Large intestine (tissue), 3 donors: ENCODE measurements at regions not wholly inside any gene's neighbourhood (a gene's known extent, or its start where the extent isn't known, plus 50 kb on each side); places are given as distances from the start of the nearest gene placed in this dataset.

Experiments used
- DNase-seq, 2 donors: peaks; one replicate each; pipeline versions ENCODE4 v3.0.0 to v3.0.0-alpha.2; 2013
- H3K27ac ChIP-seq: one replicate; pipeline ENCODE4 v1.5.1; 2013; ENCODE audit warnings: low read length
- H3K27me3 ChIP-seq: 2 replicates; pipeline ENCODE4 v1.6.1; 2013; ENCODE audit warnings: low read length; ENCODE audit not compliant: control insufficient read depth, insufficient read depth
- H3K36me3 ChIP-seq: 2 replicates; pipeline ENCODE4 v1.6.1; 2013; ENCODE audit warnings: low read length; ENCODE audit not compliant: control insufficient read depth, insufficient read depth
- H3K4me1 ChIP-seq: one replicate; pipeline ENCODE4 v1.6.1; 2013; ENCODE audit warnings: low read length; ENCODE audit not compliant: control insufficient read depth, insufficient read depth
- H3K4me3 ChIP-seq: one replicate; pipeline ENCODE4 v1.5.1; 2013; ENCODE audit warnings: low read length
- H3K9me3 ChIP-seq: one replicate; pipeline ENCODE4 v1.6.1; 2013; ENCODE audit warnings: mild to moderate bottlenecking, low read depth, low read length, moderate library complexity; ENCODE audit not compliant: control insufficient read depth
- WGBS: methylation state at CpG from one replicate; pipeline ENCODE4 v1.1.5; 2013; ENCODE audit warnings: low lambda C conversion rate; ENCODE audit not compliant: insufficient coverage; 5-methylcytosine and 5-hydroxymethylcytosine counted together

DNA sequence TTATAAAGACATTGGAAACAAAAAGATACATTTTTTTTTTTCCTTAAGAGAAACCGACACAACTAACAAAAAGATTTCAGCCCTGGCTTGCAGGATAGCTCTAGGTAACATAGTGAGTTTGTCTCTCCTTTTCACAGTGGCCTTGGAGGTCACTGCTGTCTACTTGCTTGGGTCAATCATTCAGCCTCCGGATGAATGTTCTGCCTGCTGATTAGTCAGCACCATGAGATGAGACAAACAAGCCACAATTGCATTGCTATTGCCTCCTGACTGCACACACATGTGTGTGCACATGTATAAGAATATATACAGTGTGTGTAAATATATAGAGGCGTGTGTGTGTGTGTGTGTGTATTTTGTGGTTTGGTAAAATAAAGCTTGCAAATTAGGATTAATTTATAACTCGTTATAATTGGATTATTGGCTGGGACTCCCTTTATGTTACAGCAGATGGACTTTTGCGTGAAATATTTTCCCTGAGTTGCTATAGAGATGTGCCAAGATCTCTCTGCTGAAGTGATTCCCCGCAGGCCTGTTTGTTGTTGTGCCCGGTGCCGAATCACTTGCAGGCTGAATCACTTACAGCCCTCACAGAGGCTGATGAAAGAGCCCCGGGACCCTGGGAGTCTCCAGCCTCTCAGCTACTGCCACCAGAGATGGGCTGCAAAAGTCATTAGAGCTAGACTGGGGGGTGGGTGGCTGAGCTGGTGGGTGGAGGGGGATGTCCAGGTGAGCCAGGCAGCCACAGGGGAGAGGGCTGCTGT lies 161.2 kb downstream of the FGF18 start:
- WGBS, result 80% methylated on average over 1 of the region's 9 CpGs
- H3K27ac ChIP-seq, result no peak overlapping the region
- H3K36me3 ChIP-seq, result no peaks in the 10 kb centered on the region
- H3K4me1 ChIP-seq, result no peaks in the 10 kb centered on the region
- peaks cover 3% of the 10 kb centered on the region for H3K27me3 ChIP-seq
- DNase-seq, result no peak
- H3K9me3 ChIP-seq, result no peaks in the 10 kb centered on the region
- H3K4me3 ChIP-seq, result no peak overlapping the region

DNA sequence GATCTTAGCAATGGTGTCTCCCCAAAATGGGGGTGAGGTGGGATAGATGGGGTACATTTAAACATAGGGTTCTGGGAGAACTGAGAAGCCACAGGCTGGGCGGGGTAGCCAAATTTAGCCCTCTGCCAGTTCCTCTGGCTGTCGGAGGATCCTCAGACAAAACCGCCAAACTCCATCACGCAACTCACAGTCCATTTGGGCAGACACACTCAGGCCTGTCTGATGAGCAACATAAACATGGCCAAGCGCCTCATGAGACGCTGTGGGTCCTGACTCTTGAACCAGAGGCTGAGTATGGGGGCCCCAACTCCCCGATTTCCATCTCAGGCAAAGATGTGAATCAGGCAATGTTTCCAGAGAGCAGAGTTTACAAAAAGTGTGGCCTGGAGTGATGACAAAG lies 162.3 kb downstream of the FGF18 start:
- H3K4me3 ChIP-seq, result no peak overlapping the region
- H3K27ac ChIP-seq, result no peak overlapping the region
- no CpG with 5 or more reads among the region's 7 CpGs for WGBS
- DNase-seq, result no peak
- H3K36me3 ChIP-seq, result no peaks in the 10 kb centered on the region
- no peaks in the 10 kb centered on the region for H3K9me3 ChIP-seq
- peaks cover 5% of the 10 kb centered on the region for H3K27me3 ChIP-seq
- no peaks in the 10 kb centered on the region for H3K4me1 ChIP-seq

DNA sequence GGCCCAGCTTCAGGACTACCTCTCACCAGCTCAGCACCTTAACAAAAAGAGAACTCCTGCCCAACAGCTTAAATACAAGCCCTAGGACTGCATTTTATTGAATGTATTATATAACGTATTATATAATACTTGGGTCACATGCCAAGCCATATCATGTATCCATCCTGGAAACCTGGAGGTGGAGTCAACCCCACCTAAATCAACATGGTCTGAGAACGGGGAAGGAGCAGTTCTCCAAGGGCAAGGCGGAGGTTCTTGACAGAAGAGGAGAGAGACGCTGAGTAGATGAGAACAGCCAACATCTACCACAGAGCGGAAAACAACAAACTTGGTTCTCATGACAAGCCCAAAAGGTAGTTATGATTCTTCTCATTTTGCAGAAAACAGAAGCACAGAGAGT lies 163.4 kb downstream of the FGF18 start:
- H3K36me3 ChIP-seq, result no peaks in the 10 kb centered on the region
- peaks cover 5% of the 10 kb centered on the region for H3K27me3 ChIP-seq
- no peaks in the 10 kb centered on the region for H3K4me1 ChIP-seq
- no peak overlapping the region for H3K27ac ChIP-seq
- H3K4me3 ChIP-seq, result no peak overlapping the region
- 100% methylated on average over 2 of the region's 5 CpGs for WGBS
- H3K9me3 ChIP-seq, result no peaks in the 10 kb centered on the region
- DNase-seq, result no peak

DNA sequence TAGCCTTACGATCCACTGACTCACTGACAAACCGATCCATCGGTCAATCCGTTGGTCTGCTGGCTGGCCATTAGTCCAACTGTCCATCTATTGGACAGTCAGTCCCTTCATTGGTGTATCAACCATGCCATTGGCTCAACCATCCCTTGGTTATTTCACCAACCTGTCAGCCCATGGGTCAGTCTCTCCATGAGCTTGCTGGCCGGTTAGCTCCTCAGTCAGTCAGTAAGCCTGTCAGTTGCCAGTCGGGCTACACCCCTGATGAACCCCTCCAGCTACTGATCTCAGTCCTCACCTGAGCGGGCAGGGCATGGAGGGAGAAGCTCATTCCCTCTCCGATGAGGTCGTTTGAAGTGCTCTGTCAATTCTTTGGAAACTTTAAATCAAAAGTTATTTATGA lies 166.5 kb downstream of the FGF18 start:
- H3K4me1 ChIP-seq, result no peaks in the 10 kb centered on the region
- H3K9me3 ChIP-seq, result no peaks in the 10 kb centered on the region
- no peak overlapping the region for H3K27ac ChIP-seq
- peaks cover 17% of the 10 kb centered on the region for H3K27me3 ChIP-seq
- no peak for DNase-seq
- H3K4me3 ChIP-seq, result no peak overlapping the region
- no CpG with 5 or more reads among the region's 9 CpGs for WGBS
- H3K36me3 ChIP-seq, result no peaks in the 10 kb centered on the region

DNA sequence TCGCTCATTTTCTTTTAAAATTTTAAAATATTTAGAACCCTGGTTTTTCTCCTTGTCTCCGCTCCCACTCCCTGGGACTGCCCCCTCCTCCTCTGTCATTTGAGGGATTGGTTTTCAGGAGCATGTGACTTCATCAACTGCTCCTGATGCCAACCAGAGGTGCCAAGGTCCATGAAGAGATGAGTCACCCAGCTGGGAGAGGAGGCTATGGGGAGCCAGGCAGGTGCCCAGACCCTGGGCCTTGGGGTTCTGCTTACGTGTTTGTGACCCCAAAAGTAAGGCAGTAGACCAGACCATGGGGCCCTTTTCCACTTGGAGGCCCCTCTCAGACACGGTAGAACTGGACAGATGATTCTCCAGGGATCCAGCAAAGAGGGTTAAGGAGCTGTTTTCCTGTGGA lies 167.0 kb downstream of the FGF18 start:
- H3K4me3 ChIP-seq, result no peak overlapping the region
- WGBS, result 100% methylated on average over 2 of the region's 4 CpGs
- no peaks in the 10 kb centered on the region for H3K9me3 ChIP-seq
- H3K27me3 ChIP-seq, result peaks cover 19% of the 10 kb centered on the region
- H3K36me3 ChIP-seq, result no peaks in the 10 kb centered on the region
- no peak for DNase-seq
- H3K4me1 ChIP-seq, result no peaks in the 10 kb centered on the region
- H3K27ac ChIP-seq, result no peak overlapping the region

DNA sequence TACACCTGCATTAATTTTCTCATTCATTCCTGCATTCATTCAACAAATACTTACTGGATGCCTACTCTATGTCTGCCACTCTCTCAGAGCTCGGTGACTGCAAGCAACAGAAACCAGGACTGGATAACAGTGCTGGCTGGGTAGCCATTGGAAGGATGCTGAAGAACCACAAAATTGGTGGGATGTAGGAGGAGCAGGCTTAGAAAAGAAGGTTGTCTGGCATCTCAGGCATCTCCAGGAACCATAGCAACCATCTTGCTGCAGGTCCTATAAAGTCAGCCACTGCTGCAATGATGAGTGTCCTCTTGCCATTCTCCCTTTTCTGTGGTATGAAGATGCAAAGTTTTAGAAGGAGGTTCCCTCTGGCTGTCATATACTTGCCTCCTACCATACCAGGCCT lies 168.6 kb downstream of the FGF18 start:
- no peaks in the 10 kb centered on the region for H3K36me3 ChIP-seq

DNA sequence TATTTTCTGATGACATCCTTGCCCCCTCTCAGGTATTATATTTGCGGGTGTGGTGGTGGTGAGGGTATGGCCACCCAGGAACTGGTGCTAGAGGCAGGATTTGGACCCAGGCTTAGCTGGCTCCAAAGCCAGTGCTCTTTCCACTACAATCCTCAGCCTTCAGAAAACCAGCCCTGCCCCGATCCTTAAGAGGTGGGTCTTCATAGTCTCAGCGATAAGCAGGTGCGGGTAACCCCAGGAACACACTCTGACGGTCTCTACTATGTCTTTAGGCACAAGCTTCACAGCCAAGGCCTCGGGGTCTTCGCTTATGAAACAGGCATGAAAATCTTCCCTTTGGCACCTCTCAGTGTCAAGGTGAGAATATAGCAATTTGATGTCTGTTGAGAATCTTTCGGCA lies 169.3 kb downstream of the FGF18 start:
- DNase-seq, result no peak
- H3K36me3 ChIP-seq, result no peaks in the 10 kb centered on the region
- no peaks in the 10 kb centered on the region for H3K9me3 ChIP-seq
- no peak overlapping the region for H3K4me3 ChIP-seq
- H3K27ac ChIP-seq, result no peak overlapping the region
- no peaks in the 10 kb centered on the region for H3K4me1 ChIP-seq
- peaks cover 18% of the 10 kb centered on the region for H3K27me3 ChIP-seq
- WGBS, result no CpG with 5 or more reads among the region's 8 CpGs

More for the DNA sequence above, 168.6 kb downstream of the FGF18 start:
- Histone ChIP-seq H3K27ac (no peak overlapping the region), H3K4me3 (no peak overlapping the region), H3K4me1 (no peaks in the 10 kb centered on the region), H3K9me3 (no peaks in the 10 kb centered on the region), H3K27me3 (peaks cover 20% of the 10 kb centered on the region)
- WGBS, result no CpG with 5 or more reads among the region's 1 CpG
- no peak for DNase-seq

DNA sequence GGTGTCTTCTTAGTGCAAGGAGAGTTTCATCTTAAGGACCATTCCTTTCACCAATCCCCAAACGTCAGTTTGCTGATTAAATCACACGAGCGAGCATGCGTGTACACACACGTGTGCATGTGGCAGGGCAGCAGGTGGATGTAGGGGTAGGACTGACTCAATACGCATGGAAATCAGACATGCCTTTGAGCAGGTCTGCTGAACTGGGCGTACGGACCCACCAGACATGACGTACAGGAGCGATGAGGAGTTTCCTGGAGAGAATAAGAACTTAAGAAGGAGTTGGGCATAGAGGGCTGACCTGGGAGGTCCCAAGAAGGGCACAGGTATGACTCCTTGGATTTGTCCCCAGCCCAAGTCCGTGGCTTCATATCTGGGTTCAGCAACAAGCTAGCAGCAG lies 170.0 kb downstream of the FGF18 start:
- no peak overlapping the region for H3K4me3 ChIP-seq
- no peak for DNase-seq
- H3K36me3 ChIP-seq, result no peaks in the 10 kb centered on the region
- H3K4me1 ChIP-seq, result no peaks in the 10 kb centered on the region
- H3K27me3 ChIP-seq, result peaks cover 18% of the 10 kb centered on the region
- H3K9me3 ChIP-seq, result no peaks in the 10 kb centered on the region
- no peak overlapping the region for H3K27ac ChIP-seq
- no CpG with 5 or more reads among the region's 11 CpGs for WGBS

DNA sequence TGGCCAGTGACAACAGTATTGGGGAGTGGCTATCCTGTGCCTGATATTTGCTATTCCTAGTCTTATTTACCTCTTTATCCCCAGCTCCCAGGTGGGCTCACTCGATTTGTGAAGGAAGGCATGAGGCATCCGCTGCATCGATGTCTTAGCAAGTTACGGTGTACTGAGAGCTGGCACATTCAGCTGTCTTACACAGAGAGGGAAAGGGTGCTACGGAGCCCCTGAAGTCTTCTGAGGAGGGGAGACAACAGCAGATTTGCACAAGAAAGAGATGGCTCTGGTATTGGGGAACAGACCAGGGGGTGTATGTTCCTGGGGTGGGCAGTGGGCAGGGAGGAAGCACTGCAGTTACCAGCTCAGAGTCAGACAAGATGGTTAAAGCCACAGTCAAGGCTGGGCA lies 172.6 kb downstream of the FGF18 start:
- Histone ChIP-seq H3K27me3 (peaks cover 15% of the 10 kb centered on the region), H3K27ac (no peak overlapping the region), H3K4me1 (no peaks in the 10 kb centered on the region), H3K36me3 (no peaks in the 10 kb centered on the region), H3K9me3 (no peaks in the 10 kb centered on the region), H3K4me3 (no peak overlapping the region)
- no peak for DNase-seq
- WGBS, result no CpG with 5 or more reads among the region's 5 CpGs

DNA sequence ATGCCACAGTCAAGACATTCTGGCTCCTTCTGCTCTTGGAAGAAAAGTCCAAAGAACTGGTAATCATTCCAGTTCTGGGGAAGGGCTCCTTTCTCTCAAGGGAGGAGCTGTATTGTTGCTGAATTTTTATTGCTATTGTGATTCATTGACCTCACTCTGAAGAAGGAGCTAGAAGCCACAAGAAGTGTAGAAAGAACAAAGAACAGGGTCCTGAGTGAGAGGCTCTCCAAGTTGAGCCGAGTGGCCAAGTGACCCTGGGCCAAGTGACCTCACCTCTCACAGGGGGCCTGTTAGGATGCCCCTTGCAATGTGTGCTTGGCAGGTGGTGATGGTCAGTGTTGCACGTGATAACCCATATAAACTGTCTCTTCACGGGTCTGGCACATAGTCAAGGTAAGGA lies 173.3 kb downstream of the FGF18 start:
- no CpG with 5 or more reads among the region's 3 CpGs for WGBS
- no peaks in the 10 kb centered on the region for H3K9me3 ChIP-seq
- DNase-seq, result no peak
- no peak overlapping the region for H3K4me3 ChIP-seq
- H3K36me3 ChIP-seq, result no peaks in the 10 kb centered on the region
- peaks cover 15% of the 10 kb centered on the region for H3K27me3 ChIP-seq
- H3K27ac ChIP-seq, result no peak overlapping the region
- H3K4me1 ChIP-seq, result no peaks in the 10 kb centered on the region

DNA sequence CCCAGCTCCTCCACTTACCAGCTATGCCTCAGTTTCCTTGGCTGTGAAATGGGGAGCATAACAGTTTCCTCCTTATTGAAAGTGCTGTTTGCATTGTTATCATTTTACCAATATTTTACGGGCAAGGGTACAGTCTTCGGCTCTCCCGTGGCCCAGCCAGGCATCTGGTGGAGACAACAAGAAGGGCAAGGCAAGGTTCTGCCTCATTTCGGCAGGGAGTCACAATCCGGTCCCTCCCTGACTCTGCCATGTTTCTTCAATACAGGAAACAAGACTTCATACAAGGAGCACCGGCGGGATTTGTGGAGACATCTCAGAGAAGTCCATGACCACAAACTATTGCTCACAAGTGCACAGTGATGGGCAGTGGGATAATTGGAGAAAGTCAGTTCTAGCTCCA lies 174.0 kb downstream of the FGF18 start:
- H3K4me3 ChIP-seq, result no peak overlapping the region
- no peak overlapping the region for H3K27ac ChIP-seq
- H3K9me3 ChIP-seq, result no peaks in the 10 kb centered on the region
- no CpG with 5 or more reads among the region's 7 CpGs for WGBS
- no peaks in the 10 kb centered on the region for H3K4me1 ChIP-seq
- DNase-seq, result no peak
- peaks cover 11% of the 10 kb centered on the region for H3K27me3 ChIP-seq
- H3K36me3 ChIP-seq, result no peaks in the 10 kb centered on the region
